ENCODE measurements at regions not wholly inside any gene's neighbourhood (a gene's known extent, or its start where the extent isn't known, plus 50 kb on each side); places are given as distances from the start of the nearest gene placed in this dataset.

- no peaks in the 10 kb centered on the region for H3K36me3 ChIP-seq (ENCODE audit: control insufficient read depth in 2 of 4, insufficient read depth in 4 of 4, low read length in 3 of 4)
- H3K4me1 ChIP-seq (replicated peaks in 1 of 4; ENCODE audit: control insufficient read depth in 3 of 4, insufficient read depth in 4 of 4, low read length in 3 of 4): peaks cover 0 to 7% (median 0%) of the 10 kb centered on the region in 4 experiments; a peak in 1 of 7 replicates
- H3K23me2 ChIP-seq (ENCODE audit: low read depth, low read length): peaks cover 9% of the 10 kb centered on the region; the same call in 1 of the 2 replicates
- H3K14ac ChIP-seq (ENCODE audit: insufficient read length): no peak overlapping the region
- H4K5ac ChIP-seq (ENCODE audit: insufficient read length, low read depth, low read length): no peak overlapping the region
- H3K4ac ChIP-seq (replicated peaks; ENCODE audit: insufficient read length, low read depth, low read length): no peak overlapping the region
- H2BK120ac ChIP-seq (replicated peaks; ENCODE audit: low read depth, low read length): no peak overlapping the region
- ChIA-PET CTCF (ENCODE audit: partially characterized antibody) (interaction anchor here (1.1 to 1.2 kb wide), 2 partner anchors 18 to 278 kb away, joined by 3 to 4 read pairs; no protein-coding TSS in a partner anchor), POLR2A (ENCODE audit: partially characterized antibody) (interaction anchor here (1.6 to 2.0 kb wide), 2 partner anchors 9 to 10 kb away, joined by 5 to 11 read pairs; no protein-coding TSS in a partner anchor)
- H2AK5ac ChIP-seq (ENCODE audit: low read depth, low read length): no peak overlapping the region
- no peak for FAIRE-seq
- no peaks in the 10 kb centered on the region for H3K9me3 ChIP-seq (ENCODE audit: insufficient read depth in 2 of 2, low read depth in 1 of 2, low read length in 1 of 2)
- WGBS, 2 experiments (ENCODE audit: extremely low coverage in 1 of 2, insufficient coverage in 1 of 2, insufficient read length in 1 of 2, insufficient replicate concordance in 2 of 2, low coverage in 1 of 2, low lambda C conversion rate in 2 of 2, missing lambda C conversion rate in 1 of 2): 36% methylated on average over 8 of the region's 8 CpGs; no CpG with 5 or more reads in 1 of the 2 experiments
- no peaks in the 10 kb centered on the region for H3K79me2 ChIP-seq (ENCODE audit: control insufficient read depth in 1 of 2, insufficient read depth in 2 of 2, low read length in 2 of 2)
- H2AFZ ChIP-seq (ENCODE audit: low read length): no peak overlapping the region; the same call in 1 of the 2 replicates
- no peak overlapping the region for H2BK15ac ChIP-seq (ENCODE audit: low read length)
- H4K91ac ChIP-seq (replicated peaks; ENCODE audit: insufficient read length, low read length): no peak overlapping the region
- no peak overlapping the region for H2BK12ac ChIP-seq (ENCODE audit: low read depth, low read length)
- no peaks in the 10 kb centered on the region; a peak in 2 of 7 replicates for H3K27me3 ChIP-seq (replicated peaks in 1 of 4; ENCODE audit: control insufficient read depth in 3 of 4, extremely low read depth in 1 of 4, insufficient read depth in 3 of 4, low read length in 3 of 4)
- H2BK20ac ChIP-seq (ENCODE audit: low read length): no peak overlapping the region
- no peak overlapping the region for H3K23ac ChIP-seq (ENCODE audit: insufficient read length)
- peak overlapping the region; percentile 15 to 83 (median 75); a peak in 4 of 8 replicates for H3K4me3 ChIP-seq (ENCODE audit: extremely low read depth in 1 of 4, insufficient read depth in 2 of 4, low read depth in 3 of 4, low read length in 4 of 4)
- no peaks in the 10 kb centered on the region for H3K79me1 ChIP-seq (ENCODE audit: low read depth, low read length)
- peak overlapping the region; percentile 94 to 98 for H3K4me2 ChIP-seq (ENCODE audit: insufficient read depth in 1 of 2, low read depth in 2 of 2, low read length in 2 of 2)
- H4K8ac ChIP-seq (ENCODE audit: extremely low read depth, insufficient read depth, low read length): no peak overlapping the region
- no peak overlapping the region for H3K27ac ChIP-seq (ENCODE audit: low read depth, low read length)
- no peak overlapping the region for H2BK5ac ChIP-seq (ENCODE audit: low read depth, low read length)
- H3K56ac ChIP-seq (replicated peaks; ENCODE audit: insufficient read length, low read depth, low read length): no peak overlapping the region
- no peak overlapping the region for H3K18ac ChIP-seq (ENCODE audit: extremely low read depth, low read length)
- no peak overlapping the region for H3K9ac ChIP-seq (replicated peaks in 1 of 4; ENCODE audit: extremely low read depth in 1 of 4, low read depth in 3 of 4, low read length in 3 of 4)
- no peak for DNase-seq (ENCODE audit: low read depth in 1 of 2, low spot score in 2 of 2)
- H4K20me1 ChIP-seq (replicated peaks in 1 of 2; ENCODE audit: control insufficient read depth in 1 of 2, insufficient read depth in 2 of 2, low read length in 2 of 2): no peaks in the 10 kb centered on the region
- TF ChIP-seq SIN3A (conservative IDR thresholded peaks at IDR 0.05 in 1 of 2, IDR thresholded peaks at IDR 0.05 in 1 of 2; ENCODE audit: low read depth in 1 of 2, low read length in 2 of 2) (no peak), SAP30 (IDR thresholded peaks at IDR 0.05; ENCODE audit: insufficient read depth, insufficient replicate concordance, low read length) (no peak), CBX8 (IDR thresholded peaks at IDR 0.05; ENCODE audit: borderline replicate concordance, low read depth, low read length) (no peak), JUND (IDR thresholded peaks at IDR 0.05; ENCODE audit: low read length) (no peak), TCF12 (IDR thresholded peaks at IDR 0.05; ENCODE audit: low read depth, low read length) (no peak), RXRA (IDR thresholded peaks at IDR 0.05; ENCODE audit: insufficient read depth, low read depth, low read length) (no peak), GABPA (IDR thresholded peaks at IDR 0.05; ENCODE audit: borderline replicate concordance, insufficient read depth, low read length) (no peak), RNF2 (IDR thresholded peaks at IDR 0.05; ENCODE audit: borderline replicate concordance, low read depth, low read length, missing control alignments, poor library complexity, severe bottlenecking) (no peak), POLR2A (IDR thresholded peaks at IDR 0.05; ENCODE audit: control extremely low read depth in 1 of 2, low read depth in 2 of 2, low read length in 2 of 2) (no peak), TBP (IDR thresholded peaks at IDR 0.05; ENCODE audit: low read depth, low read length) (no peak), NANOG (IDR thresholded peaks at IDR 0.05; ENCODE audit: insufficient read depth, low read depth, low read length, poor library complexity, severe bottlenecking) (no peak), KDM4A (IDR thresholded peaks at IDR 0.05; ENCODE audit: low read depth, low read length, severe bottlenecking) (no peak)
These were observed 118.7 kb upstream of the RRP15 start for GRCh38 chr1:218166268-218166945.
